Activated B cell treated with CpG ODN at 0.5 μM for 24 hours (primary cell): ENCODE measurements at regions not wholly inside any gene's neighbourhood (a gene's known extent, or its start where the extent isn't known, plus 50 kb on each side); places are given as distances from the start of the nearest gene placed in this dataset.

ENCODE experiments used
- ATAC-seq: fragments of 200-7000 bp; cut with Tn5 transposase; one replicate; pipeline ENCODE4 v1.10.0; 2021; ENCODE audit warnings: low read depth, mild to moderate bottlenecking, moderate library complexity
- CTCF ChIA-PET: fragments of 350-600 bp; sonication (Branson Sonifier 250); formaldehyde crosslinking; loops from one replicate; lab custom pipeline; 2021; ENCODE audit warnings: antibody characterized with exemption; lab: Charles Lee
- POLR2A ChIA-PET: fragments of 350-600 bp; sonication (Branson Sonifier 250); formaldehyde crosslinking; loops from one replicate; lab custom pipeline; 2021; ENCODE audit warnings: antibody characterized with exemption; lab: Charles Lee
- DNase-seq: peaks from one replicate; pipeline ENCODE4 v3.0.0; 2022
- H3K27ac Mint-ChIP-seq: one replicate; pipeline ENCODE4 v1.8.0; 2020; ENCODE audit warnings: mixed read lengths
- H3K27me3 Mint-ChIP-seq: one replicate; pipeline ENCODE4 v1.8.0; 2021; ENCODE audit warnings: mixed read lengths
- H3K36me3 Mint-ChIP-seq: one replicate; pipeline ENCODE4 v1.8.0; 2021; ENCODE audit warnings: low read depth, mixed read lengths
- H3K4me1 Mint-ChIP-seq: one replicate; pipeline ENCODE4 v1.8.0; 2021; ENCODE audit warnings: mixed read lengths
- H3K4me3 Mint-ChIP-seq: one replicate; pipeline ENCODE4 v1.8.0; 2020; ENCODE audit warnings: mild to moderate bottlenecking, mixed read lengths
- H3K9me3 Mint-ChIP-seq: one replicate; pipeline ENCODE4 v1.8.0; 2020; ENCODE audit warnings: mixed read lengths
- CTCF ChIP-seq: fragments of 200-600 bp; IDR thresholded peaks from one replicate; pipeline ENCODE4 v1.8.0; 2022; ENCODE audit warnings: antibody characterized with exemption, mild to moderate bottlenecking
- intact Hi-C: fragments of 100-400 bp; cut with micrococcal nuclease; formaldehyde crosslinking; loops from one replicate; pipeline ENCODE4 v1.15.1; 2024

DNA sequence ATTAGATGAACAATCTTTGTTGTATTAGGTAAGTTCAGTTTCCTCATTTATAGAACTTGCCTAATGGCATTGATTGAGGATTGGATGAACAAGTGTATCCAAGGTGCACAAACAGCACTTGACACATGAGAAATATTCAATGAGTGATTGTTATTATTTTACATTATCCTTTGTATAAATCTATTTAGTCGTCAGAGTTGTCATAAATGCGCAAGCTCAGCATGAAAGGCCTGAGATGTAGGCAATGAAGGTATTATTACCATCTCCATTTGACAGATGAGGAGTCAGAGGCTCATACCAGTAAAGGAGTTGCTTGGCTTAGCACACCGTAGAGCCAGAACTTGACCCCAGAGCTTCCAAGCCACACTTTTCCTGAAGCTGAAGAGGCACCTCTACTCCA lies 291.4 kb downstream of the C1D start:
- Mint-ChIP-seq H3K4me3 (no peak overlapping the region), H3K27me3 (peaks cover 6% of the 10 kb centered on the region), H3K9me3 (no peaks in the 10 kb centered on the region), H3K4me1 (no peaks in the 10 kb centered on the region), H3K27ac (no peak overlapping the region), H3K36me3 (no peaks in the 10 kb centered on the region)
- ATAC-seq (no peak), DNase-seq (no peak)
- ChIA-PET POLR2A (no interaction called here), CTCF (no interaction called here)
- intact Hi-C loops = no loop called here
- TF ChIP-seq CTCF = no peak

- ChIA-PET CTCF (no interaction called here), POLR2A (no interaction called here)
- H3K36me3 Mint-ChIP-seq = no peaks in the 10 kb centered on the region
- no peaks in the 10 kb centered on the region for H3K9me3 Mint-ChIP-seq
- no peak overlapping the region for H3K4me3 Mint-ChIP-seq
- no peaks in the 10 kb centered on the region for H3K4me1 Mint-ChIP-seq
- H3K27ac Mint-ChIP-seq = no peak overlapping the region
- H3K27me3 Mint-ChIP-seq = peaks cover 6% of the 10 kb centered on the region
- DNase-seq = no peak
- intact Hi-C loops = no loop called here
- no peak for TF ChIP-seq CTCF
- no peak for ATAC-seq
These were observed 290.3 kb downstream of the C1D start for GRCh38 chr2:67772216-67773170.

DNA sequence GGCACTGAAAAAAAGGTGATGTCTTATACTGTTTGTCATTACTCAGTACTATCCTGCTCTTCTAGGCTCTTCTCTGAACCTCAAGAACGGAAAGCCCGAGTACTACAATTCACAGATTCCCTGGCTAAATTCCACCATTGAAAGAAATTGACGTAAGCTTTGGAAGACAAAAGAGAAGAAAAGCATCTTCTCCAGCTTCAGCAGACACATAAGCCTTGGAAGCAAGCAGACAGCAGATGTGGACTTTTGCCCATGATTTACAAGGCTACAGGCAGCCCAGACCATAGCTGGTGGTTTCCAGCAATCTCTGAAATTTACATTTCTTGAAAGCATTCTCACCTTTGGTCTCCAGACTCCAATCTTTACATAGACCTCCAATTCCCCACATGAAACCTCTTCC lies 289.0 kb downstream of the C1D start:
- Mint-ChIP-seq H3K27me3 (peaks cover 12% of the 10 kb centered on the region), H3K36me3 (no peaks in the 10 kb centered on the region), H3K9me3 (no peaks in the 10 kb centered on the region), H3K4me1 (no peaks in the 10 kb centered on the region), H3K4me3 (no peak overlapping the region), H3K27ac (no peak overlapping the region)
- POLR2A ChIA-PET = no interaction called here
- CTCF ChIA-PET = no interaction called here
- DNase-seq (no peak), ATAC-seq (no peak)
- intact Hi-C loops = no loop called here
- no peak for TF ChIP-seq CTCF

DNA sequence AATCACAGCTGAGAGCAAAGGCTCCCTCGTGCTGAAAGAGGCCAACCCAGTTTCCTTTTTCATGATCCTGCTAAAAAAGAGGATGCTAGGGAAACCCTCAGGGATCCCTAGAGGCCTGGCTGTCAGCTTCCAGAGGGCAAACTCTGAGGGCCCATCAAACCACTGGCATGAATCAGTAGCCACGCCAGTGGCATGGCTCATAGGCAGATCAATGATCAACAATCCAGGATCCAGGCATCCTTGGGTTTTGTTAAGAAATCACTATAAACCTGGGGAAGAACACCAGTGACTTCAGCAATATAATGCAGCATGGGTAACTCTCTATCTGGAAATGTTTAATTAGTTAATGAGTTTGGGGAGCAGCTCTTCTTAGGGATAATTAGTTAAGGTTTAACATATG lies 286.5 kb downstream of the C1D start:
- no peak for TF ChIP-seq CTCF
- no peaks in the 10 kb centered on the region for H3K36me3 Mint-ChIP-seq
- no peak for DNase-seq
- CTCF ChIA-PET = no interaction called here
- no peak overlapping the region for H3K4me3 Mint-ChIP-seq
- POLR2A ChIA-PET = no interaction called here
- ATAC-seq = no peak
- no peak overlapping the region for H3K27ac Mint-ChIP-seq
- H3K4me1 Mint-ChIP-seq = no peaks in the 10 kb centered on the region
- H3K27me3 Mint-ChIP-seq = peaks cover 18% of the 10 kb centered on the region
- no peaks in the 10 kb centered on the region for H3K9me3 Mint-ChIP-seq
- intact Hi-C loops = no loop called here

DNA sequence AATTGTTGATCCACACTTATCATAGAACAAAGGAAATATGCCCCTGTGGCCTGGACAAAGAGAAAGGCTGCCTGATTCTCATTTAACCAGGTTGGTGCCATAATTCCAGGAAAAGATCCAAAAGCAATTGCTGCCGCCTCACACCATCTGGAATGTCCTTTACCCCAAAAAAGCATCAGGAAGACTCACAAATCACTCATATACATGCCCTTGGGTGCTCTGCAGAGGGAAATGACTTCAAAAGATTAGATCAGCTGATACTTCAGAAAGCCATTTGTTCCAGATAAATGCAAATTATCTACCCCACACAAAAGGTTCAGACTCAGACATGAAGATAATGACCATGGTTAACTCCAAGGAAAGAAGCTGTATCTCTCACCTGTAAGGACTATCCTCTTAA lies 285.8 kb downstream of the C1D start:
- Mint-ChIP-seq H3K9me3 (no peaks in the 10 kb centered on the region), H3K4me1 (no peaks in the 10 kb centered on the region), H3K27me3 (peaks cover 18% of the 10 kb centered on the region), H3K4me3 (no peak overlapping the region), H3K27ac (no peak overlapping the region), H3K36me3 (no peaks in the 10 kb centered on the region)
- intact Hi-C loops = no loop called here
- ATAC-seq (no peak), DNase-seq (no peak)
- CTCF ChIA-PET = no interaction called here
- TF ChIP-seq CTCF = no peak
- POLR2A ChIA-PET = no interaction called here
